ENCODE measurements at regions not wholly inside any gene's neighbourhood (a gene's known extent, or its start where the extent isn't known, plus 50 kb on each side); places are given as distances from the start of the nearest gene placed in this dataset.

DNA sequence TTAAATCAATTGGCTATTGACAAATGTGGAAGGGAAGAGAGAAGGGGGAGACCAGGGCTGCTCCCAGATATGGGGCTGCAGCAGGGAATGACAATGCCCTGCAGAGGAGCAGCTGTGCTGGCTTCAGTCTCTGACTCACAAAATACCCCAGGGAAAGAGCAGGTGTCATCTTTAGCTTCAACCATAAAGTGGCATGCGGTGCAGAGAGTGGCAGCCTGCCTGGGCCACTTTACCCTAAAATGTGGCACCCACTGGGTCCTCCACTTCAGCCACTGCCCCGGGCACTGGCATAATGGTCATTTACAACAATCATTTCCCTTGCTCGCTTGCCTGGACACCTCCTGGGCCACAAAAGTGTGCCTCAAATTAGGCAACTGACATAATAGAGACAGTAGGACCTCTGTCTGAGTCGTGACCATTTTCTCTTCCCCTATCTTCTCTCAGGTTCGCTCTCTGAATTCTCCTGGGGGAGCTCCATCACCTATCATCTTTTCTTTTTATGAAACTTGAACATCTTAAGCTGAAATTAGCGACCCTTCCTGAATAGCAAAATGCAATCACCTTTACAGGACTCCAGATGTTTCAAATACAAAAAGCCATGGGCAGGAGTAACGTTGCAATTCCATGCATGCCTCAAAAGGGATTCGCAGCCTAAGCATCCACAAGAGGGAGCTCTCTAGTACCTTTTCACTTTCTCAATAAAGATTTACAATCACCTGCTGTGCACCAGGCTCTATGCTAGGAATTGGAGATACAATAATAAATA lies 179.9 kb upstream of the ATF7IP start:
- TF ChIP-seq, protein P1, sequence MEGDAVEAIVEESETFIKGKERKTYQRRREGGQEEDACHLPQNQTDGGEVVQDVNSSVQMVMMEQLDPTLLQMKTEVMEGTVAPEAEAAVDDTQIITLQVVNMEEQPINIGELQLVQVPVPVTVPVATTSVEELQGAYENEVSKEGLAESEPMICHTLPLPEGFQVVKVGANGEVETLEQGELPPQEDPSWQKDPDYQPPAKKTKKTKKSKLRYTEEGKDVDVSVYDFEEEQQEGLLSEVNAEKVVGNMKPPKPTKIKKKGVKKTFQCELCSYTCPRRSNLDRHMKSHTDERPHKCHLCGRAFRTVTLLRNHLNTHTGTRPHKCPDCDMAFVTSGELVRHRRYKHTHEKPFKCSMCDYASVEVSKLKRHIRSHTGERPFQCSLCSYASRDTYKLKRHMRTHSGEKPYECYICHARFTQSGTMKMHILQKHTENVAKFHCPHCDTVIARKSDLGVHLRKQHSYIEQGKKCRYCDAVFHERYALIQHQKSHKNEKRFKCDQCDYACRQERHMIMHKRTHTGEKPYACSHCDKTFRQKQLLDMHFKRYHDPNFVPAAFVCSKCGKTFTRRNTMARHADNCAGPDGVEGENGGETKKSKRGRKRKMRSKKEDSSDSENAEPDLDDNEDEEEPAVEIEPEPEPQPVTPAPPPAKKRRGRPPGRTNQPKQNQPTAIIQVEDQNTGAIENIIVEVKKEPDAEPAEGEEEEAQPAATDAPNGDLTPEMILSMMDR (conservative IDR thresholded peaks at IDR 0.05; ENCODE audit: low read length): peak; percentile 96
- no peak for TF ChIP-seq EZH2phosphoT487 (IDR thresholded peaks at IDR 0.05; ENCODE audit: borderline replicate concordance, low read depth, low read length)
